Immature natural killer cell (primary cell): ENCODE measurements at regions not wholly inside any gene's neighbourhood (a gene's known extent, or its start where the extent isn't known, plus 50 kb on each side); places are given as distances from the start of the nearest gene placed in this dataset.
"Not testable (repeated sequence)": the region's sequence is repeated elsewhere in the genome, so short reads cannot be mapped to it uniquely, and the experiment has no call there.

Experiments
- DNase-seq, 3 donors: peaks; one replicate each; pipeline ENCODE4 v3.0.0; 2022; ENCODE audit warnings: mixed read lengths in 1 of 3
- H3K27ac Mint-ChIP-seq, 6 donors: one replicate each; pipeline ENCODE4 v1.8.0; 2020; ENCODE audit warnings: mixed read lengths in 6 of 6, mild to moderate bottlenecking in 5 of 6, inconsistent platforms in 4 of 6, moderate library complexity in 3 of 6
- H3K27me3 Mint-ChIP-seq, 3 donors: one replicate each; pipeline ENCODE4 v1.8.0; 2020 to 2021; ENCODE audit warnings: low read depth in 3 of 3, mild to moderate bottlenecking in 3 of 3, mixed read lengths in 3 of 3, moderate library complexity in 3 of 3, inconsistent platforms in 1 of 3
- H3K36me3 Mint-ChIP-seq, 3 donors: one replicate each; pipeline ENCODE4 v1.8.0; 2020; ENCODE audit warnings: mixed read lengths in 3 of 3, inconsistent platforms in 2 of 3, mild to moderate bottlenecking in 2 of 3
- H3K4me1 Mint-ChIP-seq, 2 donors: one replicate each; pipeline ENCODE4 v1.8.0; 2020; ENCODE audit warnings: inconsistent platforms in 2 of 2, mild to moderate bottlenecking in 2 of 2, mixed read lengths in 2 of 2, moderate library complexity in 1 of 2
- H3K4me3 Mint-ChIP-seq, 5 donors: one replicate each; pipeline ENCODE4 v1.8.0; 2020; ENCODE audit warnings: mild to moderate bottlenecking in 5 of 5, mixed read lengths in 5 of 5, inconsistent platforms in 3 of 5, moderate library complexity in 3 of 5
- H3K9me3 Mint-ChIP-seq, 6 donors: one replicate each; pipeline ENCODE4 v1.8.0; 2020; ENCODE audit warnings: mild to moderate bottlenecking in 6 of 6, mixed read lengths in 6 of 6, inconsistent platforms in 4 of 6, moderate library complexity in 3 of 6

DNA sequence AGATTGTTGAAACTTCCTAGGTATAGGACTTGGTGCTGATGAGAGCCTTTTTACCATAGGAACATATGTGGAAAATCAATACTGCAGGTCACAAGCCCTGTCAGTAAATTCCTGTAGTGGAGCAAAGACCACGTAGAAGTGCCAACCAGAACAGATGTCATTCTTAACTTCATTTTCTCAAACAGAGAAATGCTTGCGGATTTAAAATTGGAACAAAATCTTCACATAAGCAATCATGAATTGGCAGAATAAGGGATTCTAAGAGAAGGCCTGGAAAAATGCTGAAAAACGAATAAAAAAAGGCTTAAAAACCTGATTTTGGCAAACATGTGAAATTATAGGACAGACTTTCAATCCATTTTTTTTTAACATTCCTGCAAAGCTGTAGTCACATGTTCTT is 80.8 kb upstream of the SMIM30 start:
- Mint-ChIP-seq H3K4me1 (no peaks in the 10 kb centered on the region), H3K9me3 (peaks cover 0 to 10% (median 0%) of the 10 kb centered on the region in 6 donors), H3K27ac (no peak overlapping the region), H3K27me3 (peaks cover 0 to 5% (median 0%) of the 10 kb centered on the region in 3 donors), H3K36me3 (no peaks in the 10 kb centered on the region), H3K4me3 (no peak overlapping the region)
- no peak for DNase-seq

DNA sequence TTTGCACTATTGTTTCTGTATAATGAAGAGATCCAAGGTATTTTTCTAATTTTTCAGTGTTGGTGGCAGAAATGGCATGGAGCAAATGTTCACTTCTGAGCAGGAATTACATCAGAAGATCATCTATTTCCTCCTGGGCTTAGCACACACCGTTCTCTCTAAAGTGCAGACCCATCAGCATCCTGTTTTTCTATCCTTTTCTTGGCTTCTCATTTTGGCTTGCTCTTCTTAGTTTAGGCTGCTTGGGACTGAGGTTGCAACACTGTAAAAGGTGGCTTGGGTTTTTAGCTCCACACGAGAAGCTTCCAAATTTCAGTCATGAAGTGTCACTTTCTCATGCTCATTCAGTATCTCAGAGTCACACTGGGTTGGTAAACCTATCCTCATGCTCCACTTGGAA is 79.9 kb upstream of the SMIM30 start:
- Mint-ChIP-seq H3K4me1 (no peaks in the 10 kb centered on the region), H3K36me3 (no peaks in the 10 kb centered on the region), H3K9me3 (peaks cover 0 to 10% (median 0%) of the 10 kb centered on the region in 6 donors), H3K27me3 (peaks cover 0 to 2% (median 0%) of the 10 kb centered on the region in 3 donors), H3K27ac (no peak overlapping the region), H3K4me3 (no peak overlapping the region)
- no peak for DNase-seq

DNA sequence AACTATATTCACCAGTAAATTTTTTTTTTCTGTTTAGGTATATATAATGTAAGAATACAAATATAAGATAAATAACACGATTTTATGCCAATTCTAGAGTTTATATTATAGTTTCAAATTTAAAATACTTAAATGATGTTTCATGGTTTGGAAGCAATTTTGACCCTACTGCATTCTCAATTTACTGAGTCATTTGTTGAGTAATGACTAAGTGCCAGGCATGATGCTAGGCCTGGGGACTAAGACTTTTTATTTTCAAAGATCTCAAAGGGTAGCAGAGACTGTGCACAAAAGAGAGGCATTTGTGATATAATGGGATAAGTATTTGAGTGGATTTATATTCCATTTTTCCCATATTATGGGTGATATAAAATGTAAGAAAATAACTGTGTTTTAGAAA is 78.9 kb upstream of the SMIM30 start:
- Mint-ChIP-seq H3K27ac (no peak overlapping the region), H3K4me1 (no peaks in the 10 kb centered on the region), H3K27me3 (peaks cover 0 to 2% (median 0%) of the 10 kb centered on the region in 3 donors), H3K4me3 (no peak overlapping the region), H3K36me3 (no peaks in the 10 kb centered on the region), H3K9me3 (peaks cover 0 to 10% (median 0%) of the 10 kb centered on the region in 6 donors)
- no peak for DNase-seq

DNA sequence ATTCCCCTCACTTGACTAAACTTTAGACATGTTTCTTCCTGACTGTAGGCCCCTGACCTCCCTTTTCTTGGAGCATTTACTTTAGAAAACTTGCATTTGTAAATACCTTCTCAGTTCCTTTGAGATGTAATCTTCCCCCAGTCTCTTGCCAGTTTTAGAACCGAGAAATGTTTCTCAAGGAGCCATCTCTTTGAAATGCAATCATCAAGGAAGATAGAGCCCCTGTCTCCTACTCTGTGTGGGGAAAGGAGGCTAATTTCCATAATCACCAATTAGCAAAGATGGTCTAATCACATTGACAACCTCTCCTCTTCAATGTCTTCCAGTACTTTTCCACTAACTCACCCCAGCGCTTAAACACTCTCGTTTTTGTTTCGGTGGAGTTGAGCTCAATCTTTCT is 70.0 kb upstream of the SMIM30 start:
- no peaks in the 10 kb centered on the region for H3K4me1 Mint-ChIP-seq
- peaks cover 0 to 7% (median 1%) of the 10 kb centered on the region in 6 donors for H3K9me3 Mint-ChIP-seq
- H3K36me3 Mint-ChIP-seq = no peaks in the 10 kb centered on the region
- no peaks in the 10 kb centered on the region for H3K27me3 Mint-ChIP-seq
- no peak overlapping the region for H3K27ac Mint-ChIP-seq
- no peak for DNase-seq
- no peak overlapping the region for H3K4me3 Mint-ChIP-seq

DNA sequence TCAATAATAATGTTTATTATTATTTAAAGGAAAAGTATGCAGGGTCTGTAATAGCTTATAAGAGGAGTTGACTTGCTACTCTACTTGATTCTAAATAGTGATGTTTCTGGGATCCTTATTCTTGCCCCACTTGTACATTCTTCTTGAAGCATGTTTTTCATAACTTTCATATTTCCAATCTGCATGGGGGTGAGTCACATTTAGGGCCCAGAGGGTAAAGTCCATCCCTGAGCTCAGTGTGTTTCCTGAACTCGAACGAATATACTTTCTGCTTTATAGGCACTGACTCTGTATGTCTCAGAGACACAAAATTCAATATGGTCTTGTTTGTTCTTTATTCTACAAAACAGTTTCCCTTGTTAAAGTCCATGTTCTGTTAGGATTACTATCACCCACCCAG is 61.0 kb upstream of the SMIM30 start:
- DNase-seq = no peak
- H3K27ac Mint-ChIP-seq = no peak overlapping the region
- no peaks in the 10 kb centered on the region for H3K36me3 Mint-ChIP-seq
- peaks cover 0 to 2% (median 0%) of the 10 kb centered on the region in 3 donors for H3K27me3 Mint-ChIP-seq
- no peak overlapping the region for H3K4me3 Mint-ChIP-seq
- H3K9me3 Mint-ChIP-seq = peaks cover 0 to 5% (median 0%) of the 10 kb centered on the region in 6 donors
- no peaks in the 10 kb centered on the region for H3K4me1 Mint-ChIP-seq

DNA sequence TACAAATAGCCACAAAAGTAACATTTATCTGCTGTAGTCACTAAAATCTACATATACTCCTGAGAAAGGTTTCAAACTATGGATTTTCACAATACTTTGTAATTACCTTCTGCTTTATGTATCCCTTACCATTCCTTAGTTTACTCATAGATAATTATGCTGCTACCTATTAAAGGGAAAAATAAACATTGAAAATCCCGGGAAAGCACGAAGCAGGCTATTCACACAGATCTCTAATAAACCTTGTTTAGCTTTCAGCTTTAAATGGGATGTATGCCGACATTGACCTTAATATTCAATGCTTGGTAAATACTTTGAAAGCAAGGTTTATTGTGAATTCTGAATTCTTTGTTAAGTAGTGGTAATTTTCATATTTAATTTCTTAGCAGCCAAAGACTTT is 58.5 kb upstream of the SMIM30 start:
- Mint-ChIP-seq H3K27ac (no peak overlapping the region), H3K4me1 (no peaks in the 10 kb centered on the region), H3K27me3 (peaks cover 0 to under 1% (median 0%) of the 10 kb centered on the region in 3 donors), H3K4me3 (no peak overlapping the region), H3K36me3 (no peaks in the 10 kb centered on the region), H3K9me3 (peaks cover 0 to 5% (median 0%) of the 10 kb centered on the region in 6 donors)
- DNase-seq = no peak

DNA sequence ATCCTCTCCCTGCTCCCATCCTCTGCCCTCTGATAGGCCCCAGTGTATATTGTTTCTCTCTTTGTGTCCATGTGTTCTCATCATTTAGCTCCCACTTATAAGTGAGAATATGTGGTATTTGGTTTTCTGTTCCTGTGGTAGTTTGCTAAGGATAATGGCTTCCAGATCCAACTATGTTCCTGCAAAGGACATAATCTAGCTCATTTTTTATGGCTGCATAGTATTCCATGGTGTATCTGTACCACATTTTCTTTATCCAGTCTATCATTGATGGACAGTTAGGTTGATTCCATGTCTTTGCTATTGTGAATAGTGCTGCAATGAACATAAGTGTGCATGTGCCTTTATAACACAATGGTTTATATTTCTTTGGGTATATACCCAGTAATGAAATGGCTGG is 57.8 kb upstream of the SMIM30 start:
- not testable (repeated sequence) for H3K4me3 Mint-ChIP-seq, H3K27ac Mint-ChIP-seq, H3K27me3 Mint-ChIP-seq

DNA sequence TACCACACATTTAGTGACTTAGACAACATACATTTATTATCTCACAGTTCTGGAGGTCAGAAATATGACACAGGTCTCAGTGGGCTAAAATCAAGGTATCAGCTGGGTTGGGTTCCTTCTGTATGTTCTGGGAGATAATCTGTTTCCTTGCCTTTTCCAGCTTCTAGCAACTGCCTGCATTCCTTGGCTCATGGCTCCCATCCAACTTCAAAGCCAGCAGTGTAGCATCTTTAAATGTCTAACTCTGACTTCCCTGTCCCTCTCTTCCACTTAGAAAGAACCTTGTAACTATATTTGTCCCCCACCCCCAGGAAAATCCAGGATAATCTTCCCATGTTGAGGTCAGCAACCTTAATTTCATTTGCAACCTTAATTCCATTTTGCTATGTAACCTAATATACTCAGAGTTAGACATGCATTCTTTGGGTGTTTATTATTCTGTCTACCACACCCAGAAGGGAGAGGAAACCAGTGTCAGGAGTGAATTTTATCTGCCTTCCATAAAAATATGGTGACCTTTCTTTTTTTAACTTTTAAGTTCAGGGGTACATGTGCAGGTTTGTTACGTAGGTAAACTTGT is 57.3 kb upstream of the SMIM30 start:
- Mint-ChIP-seq H3K9me3 (peaks cover 0 to 5% (median 0%) of the 10 kb centered on the region in 6 donors), H3K4me1 (no peaks in the 10 kb centered on the region), H3K27me3 (no peaks in the 10 kb centered on the region), H3K4me3 (no peak overlapping the region), H3K27ac (no peak overlapping the region), H3K36me3 (no peaks in the 10 kb centered on the region)
- no peak for DNase-seq

More for the DNA sequence above, 57.8 kb upstream of the SMIM30 start:
- H3K4me1 Mint-ChIP-seq, H3K9me3 Mint-ChIP-seq, DNase-seq, H3K36me3 Mint-ChIP-seq: not testable (repeated sequence)

DNA sequence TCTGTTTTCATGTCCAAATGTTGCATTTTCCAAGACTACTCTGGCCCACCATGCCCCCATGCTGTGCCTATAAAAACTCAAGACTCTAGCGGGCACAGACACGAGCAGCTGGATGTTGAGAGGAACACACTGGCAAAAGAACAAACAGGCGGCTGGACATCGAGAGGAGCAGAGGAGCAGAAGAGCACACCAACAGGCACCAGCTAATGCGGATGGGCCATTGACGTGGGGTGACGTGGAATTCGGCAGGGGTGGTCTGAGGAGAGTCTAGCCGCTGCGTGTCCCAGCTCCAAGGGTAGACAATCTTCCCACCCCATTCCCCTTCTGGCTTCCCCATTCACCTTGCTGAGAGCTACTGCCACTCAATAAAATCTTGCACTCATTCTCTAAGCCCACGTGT is 54.4 kb upstream of the SMIM30 start:
- no peaks in the 10 kb centered on the region for H3K27me3 Mint-ChIP-seq
- H3K4me1 Mint-ChIP-seq = no peaks in the 10 kb centered on the region
- no peak overlapping the region for H3K4me3 Mint-ChIP-seq
- no peak overlapping the region for H3K27ac Mint-ChIP-seq
- H3K36me3 Mint-ChIP-seq = no peaks in the 10 kb centered on the region
- peaks cover 0 to 3% (median 0%) of the 10 kb centered on the region in 6 donors for H3K9me3 Mint-ChIP-seq
- DNase-seq = no peak

DNA sequence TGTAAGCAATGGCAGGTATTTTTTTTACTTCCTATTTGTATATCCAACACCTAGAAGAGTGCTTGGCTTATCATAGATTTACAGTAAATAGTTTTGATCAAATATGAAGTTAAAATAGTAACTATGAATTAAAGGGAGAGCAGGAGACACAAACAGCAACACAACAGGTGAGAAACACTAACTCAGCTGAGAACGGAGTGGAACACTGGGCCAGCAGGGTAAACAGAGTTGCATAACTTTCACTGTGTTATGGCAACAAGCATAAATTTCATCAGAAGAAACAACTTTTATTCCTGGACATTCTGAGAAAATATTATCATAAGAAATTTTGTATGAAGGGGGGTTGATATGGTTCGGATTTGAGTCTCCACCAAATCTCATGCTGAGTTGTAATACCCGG is 52.2 kb upstream of the SMIM30 start:
- Mint-ChIP-seq H3K36me3 (no peaks in the 10 kb centered on the region), H3K9me3 (peaks cover 0 to 3% (median 0%) of the 10 kb centered on the region in 6 donors), H3K4me1 (no peaks in the 10 kb centered on the region), H3K27me3 (peaks cover 0 to 2% (median 1%) of the 10 kb centered on the region in 3 donors), H3K27ac (no peak overlapping the region), H3K4me3 (no peak overlapping the region)
- no peak for DNase-seq
